Bone marrow (tissue), 2 donors: ENCODE measurements at regions not wholly inside any gene's neighbourhood (a gene's known extent, or its start where the extent isn't known, plus 50 kb on each side); places are given as distances from the start of the nearest gene placed in this dataset.

Experiments used
- DNase-seq, 2 donors: peaks; one replicate each; lab custom pipeline; 2025; lab: John Stamatoyannopoulos, UW

DNA sequence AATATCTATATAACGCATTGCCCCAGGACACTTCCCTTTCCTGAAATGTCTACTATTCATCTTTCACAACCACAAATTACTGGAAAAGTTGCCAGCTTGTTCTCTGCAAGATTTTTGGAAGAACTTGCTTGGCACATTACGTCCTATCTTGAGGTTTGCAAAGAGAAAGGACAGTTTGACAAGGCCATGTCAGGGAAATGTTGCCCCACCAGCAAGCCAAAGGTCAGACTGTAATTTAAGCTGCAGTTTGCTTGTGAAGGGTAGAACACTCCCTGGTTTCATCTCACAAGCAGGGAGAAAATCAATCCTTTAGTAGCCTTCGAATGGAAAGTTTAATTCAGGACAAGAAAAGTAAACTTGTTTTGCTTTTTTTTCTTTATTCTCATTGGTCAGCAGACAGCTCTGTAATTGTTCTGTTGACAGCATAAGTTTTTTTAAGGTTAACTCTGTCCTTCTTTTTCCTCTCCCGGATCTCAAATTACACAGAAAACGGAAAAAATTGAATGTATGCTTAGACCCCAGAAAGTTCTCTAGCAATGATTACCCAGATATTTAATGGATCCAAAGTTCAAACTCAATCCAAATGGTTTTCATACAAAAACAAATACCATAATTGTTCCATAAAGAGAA, 541.8 kb upstream of the NRSN1 start:
- no peak for DNase-seq

DNA sequence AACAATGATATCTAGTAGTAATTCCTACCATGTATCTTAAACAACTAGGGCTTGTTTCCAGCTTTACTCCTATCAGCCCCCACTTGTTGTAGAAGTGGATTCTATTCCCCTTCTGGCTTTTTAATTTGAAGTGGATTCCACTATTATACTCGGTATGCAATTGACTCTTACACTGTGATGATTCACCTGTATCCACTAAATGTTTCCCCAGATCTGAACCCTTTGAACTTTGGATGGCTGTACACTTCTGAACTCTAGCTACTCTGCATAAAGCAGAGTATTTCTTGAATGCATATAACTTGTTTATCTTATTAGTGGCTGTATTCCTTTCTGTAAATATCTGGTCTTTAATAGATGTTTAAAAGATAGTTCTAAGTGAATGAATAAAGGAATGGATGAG, 538.4 kb upstream of the NRSN1 start:
- DNase-seq = no peak

DNA sequence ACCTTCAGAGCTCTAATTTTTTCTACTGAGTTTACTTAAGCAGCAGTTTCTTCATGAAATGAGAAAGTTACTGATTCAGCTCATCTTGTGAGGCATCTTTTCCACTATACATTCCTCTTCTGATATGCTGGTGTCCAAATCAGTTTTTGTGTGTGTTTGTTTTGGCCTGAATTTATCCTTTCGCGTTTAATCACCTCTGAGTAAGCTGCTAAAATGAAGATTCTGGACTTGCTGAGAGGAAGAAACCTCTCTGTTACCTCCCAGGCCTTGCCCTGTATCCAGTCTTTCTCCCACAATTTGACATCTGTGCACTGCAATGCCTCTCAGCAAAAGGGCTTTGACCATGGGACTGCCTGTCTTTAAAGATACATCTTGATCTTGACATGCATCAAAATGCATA, 536.2 kb upstream of the NRSN1 start:
- no peak for DNase-seq

DNA sequence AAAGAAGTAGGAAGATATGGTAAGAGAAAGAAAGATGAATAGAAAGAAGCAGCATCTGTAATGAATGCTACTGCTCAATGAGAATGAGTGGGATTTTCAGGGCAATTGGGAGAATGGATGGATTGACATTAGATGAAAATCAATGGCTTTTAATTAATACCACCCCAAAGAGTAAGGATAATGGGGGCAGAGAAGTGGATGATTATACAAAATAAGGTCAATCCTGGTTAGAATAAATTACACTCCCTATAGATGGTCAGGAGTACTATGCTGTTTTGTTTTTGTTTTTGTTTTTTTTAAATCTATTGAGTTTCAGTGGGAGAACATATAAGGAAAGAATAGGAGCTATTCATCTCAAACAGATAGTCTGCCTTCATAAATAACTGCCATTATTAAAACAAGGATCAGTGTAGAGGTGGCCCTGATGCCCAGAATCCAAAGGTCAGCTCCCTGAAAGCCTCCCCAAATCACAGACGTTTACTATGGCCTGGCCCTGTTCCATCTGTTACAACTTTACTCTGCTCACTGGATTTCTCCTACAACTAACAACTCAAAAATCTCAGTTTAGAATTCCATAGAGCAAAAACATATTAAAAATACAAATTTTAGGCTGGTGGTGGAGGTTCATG, 535.4 kb upstream of the NRSN1 start:
- DNase-seq = no peak

DNA sequence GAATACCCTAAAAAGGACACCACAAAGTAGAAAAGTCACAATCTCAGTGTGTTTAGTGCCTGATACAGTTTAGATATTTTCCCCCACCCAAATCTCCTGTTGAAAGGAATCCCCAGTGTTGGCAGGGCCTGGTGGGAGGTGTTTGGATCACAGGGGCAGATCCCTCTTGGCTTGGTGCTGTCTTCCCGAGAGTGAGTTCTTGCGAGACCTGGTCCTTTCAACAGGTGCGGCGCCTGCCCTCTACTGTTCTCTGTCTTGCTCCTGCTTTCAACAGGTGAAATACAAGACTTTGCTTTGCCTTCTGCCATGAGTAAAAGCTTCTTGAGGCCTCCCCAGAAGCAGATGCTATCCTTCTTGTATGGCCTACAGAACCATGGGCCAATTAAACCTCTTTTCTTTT, 534.3 kb upstream of the NRSN1 start:
- DNase-seq = no peak

DNA sequence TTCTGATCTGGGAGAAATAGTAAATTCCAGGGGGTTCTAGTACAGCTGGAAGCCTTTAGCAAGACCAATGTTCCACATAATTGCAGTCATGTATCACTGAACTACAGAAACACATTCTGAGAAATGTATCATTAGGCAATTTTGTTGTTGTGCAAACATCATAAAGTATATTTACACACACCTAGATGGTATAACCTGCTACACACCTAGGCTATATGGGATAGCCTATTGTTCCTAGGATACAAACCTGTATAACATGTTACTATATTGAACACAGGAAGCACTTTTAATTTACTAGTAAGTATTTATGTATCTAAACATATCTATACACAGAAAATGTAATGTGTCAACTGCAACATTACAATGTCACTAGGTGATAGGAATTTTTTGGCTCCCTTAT, 525.9 kb upstream of the NRSN1 start:
- no peak for DNase-seq

DNA sequence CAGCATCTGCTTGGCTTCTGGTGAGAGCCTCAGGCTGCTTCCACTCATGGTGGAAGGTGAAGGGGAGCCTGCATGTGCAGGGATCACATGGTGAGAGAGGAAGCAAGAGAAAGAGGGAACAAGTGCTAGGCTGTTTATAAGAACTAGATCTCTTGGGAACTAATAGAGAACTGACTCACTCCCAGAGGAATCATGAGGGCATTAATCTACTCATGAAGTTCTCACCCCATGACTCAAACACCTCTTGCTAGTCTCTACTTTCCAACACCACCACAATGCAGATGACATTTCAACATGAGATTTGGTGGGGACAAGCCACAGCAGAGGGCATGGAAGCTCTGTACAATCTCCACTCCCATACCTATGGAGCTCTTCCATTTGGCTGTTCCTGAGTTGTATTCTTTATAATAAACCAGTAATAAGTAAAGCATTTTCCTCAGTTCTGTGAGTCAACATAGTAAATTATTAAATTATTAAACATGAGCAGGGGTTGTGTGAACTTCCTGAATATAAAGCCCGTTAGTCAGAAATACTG, 524.1 kb upstream of the NRSN1 start:
- no peak for DNase-seq

DNA sequence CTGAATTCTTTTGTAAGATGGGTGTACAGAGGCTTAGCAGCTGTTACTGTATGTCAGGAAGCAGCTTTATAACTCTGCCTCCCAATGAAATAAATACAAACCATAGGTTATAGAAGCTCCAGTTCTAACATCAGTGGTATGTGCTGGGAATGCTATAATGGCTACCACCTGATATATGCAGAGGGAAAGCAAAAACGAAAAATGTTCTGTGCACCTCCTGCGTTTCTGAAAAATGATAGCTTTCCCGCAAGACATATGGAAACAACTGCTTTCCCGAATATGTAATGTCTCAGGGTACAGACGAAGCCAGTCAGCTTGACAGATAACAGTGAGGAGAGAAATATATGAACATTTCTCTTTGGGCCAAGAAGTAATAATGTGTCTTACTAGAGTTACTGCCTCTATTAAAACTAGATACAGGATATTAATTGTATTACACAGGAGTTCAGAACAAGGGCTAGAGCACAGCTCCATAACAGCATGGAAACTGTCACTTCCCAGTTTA, 517.0 kb upstream of the NRSN1 start:
- DNase-seq = no peak

DNA sequence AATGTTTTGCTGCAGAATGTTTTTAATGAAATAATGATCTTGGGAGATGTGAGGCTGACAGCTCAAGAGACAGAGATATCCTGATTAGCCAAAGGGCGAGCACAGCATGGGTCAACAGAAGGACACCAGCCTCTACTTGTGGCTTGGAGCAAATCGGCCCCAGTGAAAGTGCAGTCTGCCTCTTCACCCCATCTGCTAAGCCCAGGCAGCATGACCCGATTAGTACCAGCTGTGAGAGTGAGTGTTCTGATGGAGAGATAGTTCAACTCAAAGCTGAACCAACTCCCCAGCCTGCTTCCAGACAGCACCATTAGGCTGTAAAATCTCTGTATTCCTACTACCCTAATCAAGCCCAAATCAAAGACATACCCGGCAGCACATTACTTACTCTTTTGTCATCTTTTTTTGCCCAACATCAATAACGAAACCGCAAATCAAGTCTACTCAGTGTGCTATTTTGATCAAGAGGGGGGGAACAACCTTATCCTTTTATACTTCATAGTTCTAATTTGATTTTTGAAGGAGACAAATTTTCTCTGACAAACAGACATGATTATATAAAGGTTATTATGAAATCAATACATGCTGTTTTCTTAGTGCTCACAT, 514.1 kb upstream of the NRSN1 start:
- no peak for DNase-seq

DNA sequence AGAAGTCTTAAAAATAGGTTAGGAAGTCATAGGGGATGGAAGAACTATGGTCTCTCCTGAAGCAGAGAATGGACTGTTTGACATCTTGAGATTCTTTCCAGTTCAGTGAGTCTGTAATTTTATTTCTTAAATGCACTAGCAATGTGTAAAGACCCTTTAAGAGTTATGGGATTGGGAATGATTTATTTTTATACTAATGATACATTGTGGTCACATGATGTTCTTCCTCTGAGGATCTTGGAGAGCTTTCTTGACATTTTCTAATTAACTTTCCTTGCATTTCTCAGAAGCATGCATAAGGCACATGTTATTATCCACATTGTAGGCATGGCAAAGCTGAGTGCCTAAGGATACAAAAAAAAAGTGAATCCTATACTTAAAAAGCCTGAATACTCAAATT, 507.6 kb upstream of the NRSN1 start:
- DNase-seq = no peak

DNA sequence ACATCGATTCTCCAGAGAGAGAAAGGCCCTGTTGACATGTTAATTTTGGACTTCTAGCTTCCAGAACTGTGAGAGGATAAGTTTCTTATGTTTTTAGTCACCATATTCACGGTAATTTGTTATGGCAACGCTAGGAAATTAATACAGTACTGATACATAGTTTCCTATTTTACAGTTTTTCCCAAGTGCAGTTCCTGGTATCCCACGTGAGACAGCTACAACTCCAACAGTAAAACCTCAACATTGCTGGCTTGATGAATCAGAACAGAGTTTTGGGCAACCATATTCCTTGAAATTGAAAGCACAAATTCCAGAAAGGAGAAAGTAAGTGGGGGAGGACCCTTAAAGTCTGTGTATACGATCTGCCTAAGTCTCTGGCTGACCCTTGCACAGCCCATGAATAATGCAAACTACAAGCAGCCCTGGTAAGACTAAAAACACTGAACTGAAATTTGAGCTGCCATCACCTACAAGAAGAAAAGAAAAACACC, 505.1 kb upstream of the NRSN1 start:
- no peak for DNase-seq

DNA sequence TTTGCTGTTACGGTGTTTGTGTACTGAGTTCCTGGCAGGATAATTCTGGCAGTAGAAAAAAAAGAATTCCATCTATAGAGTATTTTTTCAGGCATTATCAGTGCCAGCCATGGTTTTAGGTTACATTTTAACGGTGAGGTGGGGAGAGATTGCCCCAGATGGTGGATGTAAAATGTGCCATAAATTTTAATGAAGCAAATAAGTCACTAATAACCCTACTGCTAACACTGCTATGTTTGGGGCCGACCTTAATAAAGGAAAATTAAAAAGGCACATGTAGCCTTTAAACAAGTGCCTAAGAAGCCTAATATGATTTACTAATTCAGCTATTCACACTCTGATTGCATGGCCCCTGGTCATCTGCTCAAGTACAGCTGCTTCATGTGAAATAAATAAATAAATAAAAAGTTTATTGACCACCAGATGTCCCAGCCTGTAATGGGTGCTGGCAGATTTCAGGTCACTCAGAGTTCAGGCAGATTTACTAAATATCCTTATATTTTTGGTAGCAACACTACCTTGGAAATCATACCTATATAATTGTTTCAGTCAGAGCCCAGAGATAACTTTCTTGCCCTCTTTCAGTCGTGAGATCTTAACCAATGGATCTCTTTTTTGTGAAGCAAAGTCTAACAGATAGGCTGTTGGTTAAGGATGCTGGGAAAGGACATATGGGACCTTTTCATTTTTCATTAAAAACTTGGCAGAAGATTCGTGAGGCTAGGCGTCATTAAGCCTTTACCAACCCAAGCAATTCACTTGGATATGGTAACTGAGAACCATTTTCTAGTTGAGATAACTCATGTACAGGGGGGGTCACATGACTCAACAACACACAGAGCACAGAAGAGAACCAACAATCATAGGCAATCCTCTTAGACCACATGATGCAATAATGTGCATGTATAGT, 495.0 kb upstream of the NRSN1 start:
- no peak for DNase-seq

DNA sequence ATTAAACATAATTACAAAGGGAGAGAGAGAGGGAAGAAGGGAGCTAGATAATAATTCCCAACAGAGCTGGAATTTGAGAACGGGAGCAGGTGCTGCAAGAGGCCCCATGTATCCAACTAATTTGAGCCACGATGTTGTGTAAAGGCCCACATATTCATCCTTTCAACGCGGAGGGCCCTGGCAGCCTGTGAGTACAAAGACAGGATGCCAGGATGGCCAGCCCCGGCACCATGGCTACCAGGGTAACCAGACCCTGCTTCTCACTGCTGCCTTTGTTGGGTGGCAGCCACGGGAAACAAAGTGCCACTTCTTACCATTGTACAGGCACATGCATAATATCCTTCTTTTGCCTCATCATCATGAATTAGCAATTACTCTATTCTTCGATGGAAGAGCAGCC, 492.0 kb upstream of the NRSN1 start:
- no peak for DNase-seq

DNA sequence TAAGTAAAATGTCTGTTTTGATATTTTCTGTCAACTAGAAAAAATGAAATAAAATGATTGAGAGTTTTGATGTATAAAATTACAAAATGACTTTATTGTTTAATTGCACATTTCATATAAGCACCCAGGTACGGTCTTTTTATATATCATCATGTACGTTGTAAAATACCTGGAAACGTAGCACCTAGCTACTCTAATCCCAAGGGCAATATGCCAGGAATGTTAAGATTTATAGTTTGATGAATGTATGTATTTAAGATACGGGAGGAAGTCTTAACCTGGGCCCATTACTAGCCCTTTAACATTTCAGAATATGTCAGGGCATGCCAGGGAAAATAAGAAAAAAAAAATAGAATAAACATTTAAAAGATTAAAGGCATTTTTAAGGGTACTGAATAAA, 490.9 kb upstream of the NRSN1 start:
- no peak for DNase-seq

DNA sequence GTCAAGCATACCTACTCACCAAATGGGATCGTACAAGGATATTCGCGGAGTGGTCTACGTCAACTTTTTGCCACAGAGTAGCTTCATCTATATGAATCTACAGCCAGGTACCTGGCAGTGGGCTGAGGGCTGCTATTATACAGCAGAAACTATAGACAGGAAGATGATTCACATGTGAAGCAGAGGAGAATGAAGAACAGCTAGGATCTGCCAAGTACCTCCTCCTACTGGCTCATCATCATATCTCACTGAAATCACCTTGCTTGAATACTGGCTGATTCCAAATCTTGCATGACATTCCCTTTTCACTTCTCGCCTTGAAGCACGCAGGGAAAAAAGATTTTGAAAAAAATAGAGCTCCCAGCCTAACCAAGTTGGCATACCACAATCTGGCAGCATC, 488.7 kb upstream of the NRSN1 start:
- no peak for DNase-seq

DNA sequence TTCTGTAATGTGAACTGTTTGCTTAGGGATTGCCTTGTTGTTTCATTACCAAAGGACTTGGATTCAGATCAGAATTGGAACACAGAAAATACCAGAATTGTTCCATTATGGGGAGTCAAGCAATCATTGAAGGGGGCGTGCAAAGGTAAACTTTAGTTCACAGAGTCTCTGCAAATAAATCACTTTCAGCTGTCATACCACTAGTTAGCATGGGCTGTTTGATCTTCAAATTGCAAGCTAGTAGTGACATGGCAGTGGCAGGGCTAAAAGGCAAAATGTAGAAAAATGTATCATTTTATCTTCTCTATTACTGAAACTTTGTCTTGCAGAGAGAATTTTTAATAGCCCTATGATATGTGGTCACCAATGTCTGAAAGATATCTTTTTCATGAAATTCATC, 483.2 kb upstream of the NRSN1 start:
- no peak for DNase-seq

DNA sequence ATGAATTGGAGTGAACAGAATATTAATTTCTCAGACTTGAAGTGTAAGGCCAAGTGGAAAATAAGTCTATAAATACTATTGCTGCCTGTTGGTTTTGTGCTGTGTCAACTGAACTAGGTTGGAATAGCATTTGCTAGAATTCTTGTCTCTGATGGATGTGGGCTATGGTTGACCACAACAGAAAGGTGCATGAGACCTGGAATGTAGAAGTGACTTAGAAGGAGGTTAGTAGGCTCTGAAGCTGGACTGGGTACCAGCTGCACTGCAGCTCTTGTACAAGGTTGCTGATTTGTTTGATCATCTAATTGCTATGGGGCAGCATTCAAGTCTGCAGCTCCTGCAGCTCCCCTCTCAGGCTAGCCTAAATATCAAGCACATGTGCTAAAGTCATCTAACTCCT, 479.0 kb upstream of the NRSN1 start:
- DNase-seq = no peak

DNA sequence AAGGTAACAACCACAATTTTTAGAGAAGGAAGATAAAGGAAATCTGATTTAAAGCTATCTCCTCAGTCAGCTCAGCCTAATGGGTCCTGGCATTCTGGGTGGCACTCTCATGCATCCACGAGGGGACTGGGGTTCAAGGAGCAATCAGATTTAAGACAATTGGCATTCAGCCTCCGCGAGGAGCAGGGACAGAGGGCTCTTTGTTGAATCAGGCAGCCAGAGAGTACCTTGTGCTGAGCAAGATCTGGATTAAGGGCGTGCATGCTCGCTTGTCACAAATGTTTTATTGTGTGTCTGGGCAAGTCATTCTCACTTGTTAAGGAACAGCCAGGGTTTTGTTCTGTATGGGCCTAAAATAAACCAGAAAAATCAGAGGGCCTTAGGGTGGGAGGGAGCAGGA, 475.3 kb upstream of the NRSN1 start:
- DNase-seq = no peak

DNA sequence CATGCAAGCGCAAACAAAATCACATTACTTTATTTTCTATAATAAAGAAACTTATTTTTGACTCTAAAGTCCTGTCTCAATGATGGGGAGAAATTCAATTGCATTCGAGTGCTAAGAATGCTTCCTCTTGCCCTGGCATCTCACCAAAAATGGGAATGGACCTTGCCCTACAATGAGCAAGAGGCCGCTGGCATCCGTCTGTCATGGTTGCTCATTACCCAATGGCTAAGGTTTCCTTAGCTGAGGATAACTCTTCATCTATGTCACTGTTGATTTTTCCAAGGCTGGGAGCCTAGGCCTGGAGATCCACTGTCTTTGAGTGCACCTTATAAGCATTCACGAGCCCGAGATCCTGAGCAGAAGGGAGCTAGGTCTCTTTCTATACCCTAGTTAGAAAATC, 471.3 kb upstream of the NRSN1 start:
- DNase-seq = no peak

DNA sequence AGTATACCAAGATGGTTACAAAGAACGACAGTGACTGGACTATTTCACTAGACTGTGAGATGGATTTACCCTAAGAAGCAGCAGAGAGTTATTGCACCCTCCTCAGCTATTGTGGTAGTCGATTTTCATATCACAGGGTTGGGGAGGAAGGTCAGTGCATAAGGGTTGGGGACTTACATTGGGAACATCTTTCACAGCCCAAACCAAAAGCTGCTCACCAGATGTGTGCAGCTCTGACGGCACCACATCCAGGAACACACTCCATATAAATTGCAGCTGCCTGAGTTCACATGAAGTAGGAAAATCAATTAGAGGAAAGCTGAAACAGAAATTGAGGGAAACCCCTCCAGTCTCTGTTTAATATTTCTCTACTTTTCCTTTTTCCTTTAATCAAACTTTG, 470.5 kb upstream of the NRSN1 start:
- DNase-seq = no peak

DNA sequence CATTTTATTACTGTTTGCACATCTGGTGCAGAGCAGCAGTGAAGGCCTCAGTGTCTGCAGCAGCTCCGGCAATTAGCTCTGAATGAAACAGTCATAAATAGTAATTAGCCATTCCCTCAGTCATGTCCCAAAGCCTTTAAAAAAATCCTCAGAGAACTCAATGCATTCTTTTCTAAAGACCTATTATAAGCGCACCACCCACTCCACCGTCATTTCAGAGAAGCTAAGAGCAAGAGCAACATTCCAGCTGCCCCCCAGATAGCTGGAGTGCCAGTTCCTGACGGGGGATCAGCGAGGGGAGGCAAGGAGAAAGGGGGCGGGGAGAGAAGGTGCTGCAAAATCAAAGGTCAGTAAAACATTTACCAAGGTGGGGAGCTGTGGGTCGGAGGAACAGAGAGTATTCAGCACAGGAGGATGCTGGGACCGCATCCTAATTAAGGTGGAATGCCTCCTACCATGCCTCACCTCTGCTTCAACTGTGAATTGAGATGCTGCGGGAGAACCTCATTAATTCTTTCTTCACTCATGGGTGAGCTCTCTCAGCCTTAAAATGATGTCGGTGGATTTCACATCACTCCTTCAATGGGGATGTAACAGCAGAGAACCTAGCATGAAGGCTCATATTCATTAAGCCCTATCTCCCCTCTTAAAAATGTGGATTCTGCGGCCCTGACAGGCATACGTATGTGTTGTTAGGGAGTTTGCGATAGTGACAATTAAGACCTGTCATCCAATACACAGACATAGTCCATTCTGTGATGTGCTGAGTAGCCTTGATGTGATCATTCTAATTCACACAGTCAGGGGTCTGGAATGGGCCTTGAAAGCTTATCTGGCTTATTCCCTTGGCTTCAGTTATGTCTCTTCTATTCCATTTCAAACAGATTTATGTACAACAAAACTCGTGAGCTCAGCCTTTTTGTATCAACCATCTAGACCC, 469.5 kb upstream of the NRSN1 start:
- DNase-seq = no peak
